ENCODE measurements at regions not wholly inside any gene's neighbourhood (a gene's known extent, or its start where the extent isn't known, plus 50 kb on each side); places are given as distances from the start of the nearest gene placed in this dataset.

- H3K9me3 ChIP-seq (ENCODE audit: control insufficient read depth in 1 of 2, insufficient read depth in 1 of 2, low read depth in 1 of 2, low read length in 2 of 2): no peaks in the 10 kb centered on the region
- H3K79me2 ChIP-seq (ENCODE audit: insufficient read depth, low read length): no peaks in the 10 kb centered on the region
- H4K20me1 ChIP-seq (ENCODE audit: insufficient read depth): no peaks in the 10 kb centered on the region
- no peaks in the 10 kb centered on the region for H3K27me3 ChIP-seq (ENCODE audit: insufficient read depth, low read length)
- RAD21 ChIA-PET (ENCODE audit: low non-redundant PET in 1 of 2, low total read pairs in 2 of 2, uncharacterized antibody in 2 of 2, unreplicated experiment in 2 of 2): no interaction called here
- DNase-seq (ENCODE audit: low read depth, low spot score): peak; percentile 23
- no peak overlapping the region for H3K9ac ChIP-seq (ENCODE audit: low read length)
- POLR2A ChIA-PET: no interaction called here
- no peak overlapping the region for H3K27ac ChIP-seq (ENCODE audit: low read depth, low read length)
- CTCF ChIA-PET: interaction anchor here (1.6 kb wide), 1 partner anchor 97 kb away, joined by 3 read pairs; no protein-coding TSS in a partner anchor
- intact Hi-C loops (cut with micrococcal nuclease): no loop called here
- peak; percentile 70 for ATAC-seq
- H3K4me3 ChIP-seq (replicated peaks in 1 of 2; ENCODE audit: low read depth in 1 of 2, low read length in 2 of 2): no peak overlapping the region
- 0 out of 2 replicates have a peak, but pooled peaks have one; percentile 24 for TF ChIP-seq SP1 (IDR thresholded peaks at IDR 0.05; ENCODE audit: low read depth)
- TF ChIP-seq EGR1 (IDR thresholded peaks at IDR 0.05; ENCODE audit: low read depth): no peak
- TF ChIP-seq REST (IDR thresholded peaks at IDR 0.05; ENCODE audit: low read depth): no peak
- peak; percentile 40 for TF ChIP-seq ELF1 (IDR thresholded peaks at IDR 0.05; ENCODE audit: borderline replicate concordance, low read depth)
- peak; percentile 22; the same call in 1 of the 2 replicates for TF ChIP-seq FOSL1 (IDR thresholded peaks at IDR 0.05; ENCODE audit: low read depth)
- TF ChIP-seq JUND (IDR thresholded peaks at IDR 0.05): peak; percentile 31; the same call in 1 of the 2 replicates
- H2AFZ ChIP-seq (ENCODE audit: low read depth, low read length, poor library complexity, severe bottlenecking): peak overlapping the region; percentile 14
- peaks cover 14 to 23% of the 10 kb centered on the region in 2 experiments for H3K4me1 ChIP-seq (ENCODE audit: control insufficient read depth in 1 of 2, insufficient read depth in 2 of 2, low read length in 2 of 2)
- H3K36me3 ChIP-seq (ENCODE audit: control insufficient read depth in 1 of 2, insufficient read depth in 2 of 2, low read length in 2 of 2): no peaks in the 10 kb centered on the region
- no peaks in the 10 kb centered on the region for H3K9me2 ChIP-seq (ENCODE audit: insufficient read depth)
- H3K4me2 ChIP-seq (ENCODE audit: low read length): peak overlapping the region; percentile 52
- no TSS peak for BruUV-seq (replicated peaks)
These were observed 569.8 kb upstream of the IL12A start for GRCh38 chr3:159418571-159419526.

Measured in HCT116 (cell line).